Trophoblast cell (in vitro differentiated cells and primary cell): ENCODE measurements at regions not wholly inside any gene's neighbourhood (a gene's known extent, or its start where the extent isn't known, plus 50 kb on each side); places are given as distances from the start of the nearest gene placed in this dataset.
"Not testable (repeated sequence)": the region's sequence is repeated elsewhere in the genome, so short reads cannot be mapped to it uniquely, and the experiment has no call there.

Experiments used
- DNase-seq, 2 donors: peaks; one replicate each; pipeline ENCODE4 v3.0.0-alpha.2; 2016
- H2AFZ ChIP-seq: 2 replicates; pipeline ENCODE4 v1.6.1; 2013; ENCODE audit warnings: low read length, moderate library complexity, mild to moderate bottlenecking; ENCODE audit not compliant: insufficient read depth, poor library complexity
- H2AK5ac ChIP-seq: 2 replicates; pipeline ENCODE4 v1.6.1; 2013; ENCODE audit warnings: mild to moderate bottlenecking, low read length
- H2BK120ac ChIP-seq: 2 replicates; pipeline ENCODE4 v1.6.1; 2013; ENCODE audit warnings: low read length, mild to moderate bottlenecking, moderate library complexity; ENCODE audit not compliant: insufficient read depth, poor library complexity
- H2BK12ac ChIP-seq: 2 replicates; pipeline ENCODE4 v1.6.1; 2013; ENCODE audit warnings: mild to moderate bottlenecking, low read length, moderate library complexity
- H2BK5ac ChIP-seq: 2 replicates; pipeline ENCODE4 v1.6.1; 2013; ENCODE audit warnings: low read length, low read depth, moderate library complexity, mild to moderate bottlenecking; ENCODE audit not compliant: poor library complexity
- H3K14ac ChIP-seq: 2 replicates; pipeline ENCODE4 v1.6.1; 2013; ENCODE audit warnings: mild to moderate bottlenecking, low read length
- H3K18ac ChIP-seq: 2 replicates; pipeline ENCODE4 v1.6.1; 2013; ENCODE audit warnings: mild to moderate bottlenecking, low read length
- H3K23ac ChIP-seq: 2 replicates; pipeline ENCODE4 v1.6.1; 2013; ENCODE audit warnings: low read length
- H3K27ac ChIP-seq: 2 replicates; pipeline ENCODE4 v1.5.1; 2013; ENCODE audit warnings: low read depth, mild to moderate bottlenecking, inconsistent platforms, low read length, moderate library complexity
- H3K27me3 ChIP-seq: 2 replicates; pipeline ENCODE4 v1.6.1; 2013; ENCODE audit warnings: inconsistent platforms, mild to moderate bottlenecking, low read length, moderate library complexity; ENCODE audit not compliant: insufficient read depth
- H3K36me3 ChIP-seq, 2 experiments: 1 replicate in 1 of 2; 2 replicates in 1 of 2; pipeline ENCODE4 v1.6.1; 2013; ENCODE audit warnings: low read length in 2 of 2, mild to moderate bottlenecking in 2 of 2, moderate library complexity in 1 of 2; ENCODE audit not compliant: insufficient read depth in 2 of 2, control insufficient read depth in 1 of 2
- H3K4ac ChIP-seq: 2 replicates; pipeline ENCODE4 v1.6.1; 2013; ENCODE audit warnings: low read depth, mild to moderate bottlenecking, low read length, moderate library complexity
- H3K4me1 ChIP-seq, 2 experiments: 1 replicate in 1 of 2; 2 replicates in 1 of 2; pipeline ENCODE4 v1.6.1; 2013; ENCODE audit warnings: low read length in 2 of 2, mild to moderate bottlenecking in 2 of 2, moderate library complexity in 1 of 2; ENCODE audit not compliant: insufficient read depth in 2 of 2, control insufficient read depth in 1 of 2
- H3K4me2 ChIP-seq: 2 replicates; pipeline ENCODE4 v1.6.1; 2013; ENCODE audit warnings: inconsistent platforms, mild to moderate bottlenecking, low read length, moderate library complexity
- H3K4me3 ChIP-seq: 2 replicates; pipeline ENCODE4 v1.5.1; 2013; ENCODE audit warnings: mild to moderate bottlenecking, low read depth, low read length, inconsistent platforms
- H3K79me1 ChIP-seq: one replicate; pipeline ENCODE4 v1.6.1; 2013; ENCODE audit warnings: low read length
- H3K79me2 ChIP-seq: 2 replicates; pipeline ENCODE4 v1.6.1; 2013; ENCODE audit warnings: low read length, mild to moderate bottlenecking; ENCODE audit not compliant: control insufficient read depth, insufficient read depth, poor library complexity
- H3K9ac ChIP-seq: 2 replicates; pipeline ENCODE4 v1.6.1; 2013; ENCODE audit warnings: mild to moderate bottlenecking, low read length
- H3K9me3 ChIP-seq: 2 replicates; pipeline ENCODE4 v1.6.1; 2013; ENCODE audit warnings: low read depth, mild to moderate bottlenecking, control low read depth, inconsistent platforms, low read length; ENCODE audit not compliant: insufficient read depth
- H4K12ac ChIP-seq: 2 replicates; pipeline ENCODE4 v1.6.1; 2013; ENCODE audit warnings: low read depth, mild to moderate bottlenecking, low read length, moderate library complexity
- H4K8ac ChIP-seq: 2 replicates; pipeline ENCODE4 v1.6.1; 2013; ENCODE audit warnings: low read depth, mild to moderate bottlenecking, low read length, moderate library complexity
- H4K91ac ChIP-seq: one replicate; pipeline ENCODE4 v1.6.1; 2013; ENCODE audit warnings: low read depth, mild to moderate bottlenecking, low read length, moderate library complexity
- WGBS: extraction: QIAGEN DNeasy Blood & Tissue Kit; methylation state at CpG from one replicate; pipeline ENCODE4 v1.1.7; 2013; ENCODE audit warnings: missing lambda C conversion rate; ENCODE audit not compliant: insufficient read length, insufficient coverage; ENCODE audit errors: extremely low coverage; 5-methylcytosine and 5-hydroxymethylcytosine counted together

DNA sequence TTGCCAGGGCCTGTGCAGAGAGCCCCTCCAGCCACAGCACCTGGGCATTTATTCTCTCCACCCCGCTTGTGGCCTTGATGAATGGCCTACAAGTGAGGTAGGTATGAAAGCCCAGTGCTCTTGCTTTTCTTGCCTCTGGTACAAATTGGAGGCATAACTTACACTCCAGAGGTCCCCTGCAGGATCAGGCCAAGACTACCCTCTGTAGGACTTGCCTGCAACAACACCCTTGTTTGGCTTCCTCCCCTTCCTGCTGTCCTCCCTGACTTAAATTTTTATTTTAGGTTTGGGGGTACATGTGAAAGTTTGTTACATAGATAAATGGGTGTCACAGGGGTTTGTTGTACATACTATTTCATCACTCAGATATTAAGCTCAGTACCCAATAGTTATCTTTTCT is 95.7 kb downstream of the CDC42EP3 start:
- H2BK120ac ChIP-seq: no peak overlapping the region
- no peaks in the 10 kb centered on the region for H3K79me1 ChIP-seq
- WGBS: no CpG with 5 or more reads among the region's 1 CpG
- H3K4me1 ChIP-seq: peaks cover 0 to 2% of the 10 kb centered on the region in 2 experiments
- H2AK5ac ChIP-seq: no peak overlapping the region
- H3K14ac ChIP-seq: no peak overlapping the region
- H2BK5ac ChIP-seq: no peak overlapping the region
- H4K91ac ChIP-seq: no peak overlapping the region
- DNase-seq: no peak
- no peaks in the 10 kb centered on the region for H3K36me3 ChIP-seq
- H3K18ac ChIP-seq: no peak overlapping the region
- H4K8ac ChIP-seq: no peak overlapping the region
- H3K23ac ChIP-seq: no peak overlapping the region
- no peak overlapping the region for H3K4ac ChIP-seq
- no peak overlapping the region for H3K9ac ChIP-seq
- H3K9me3 ChIP-seq: no peaks in the 10 kb centered on the region
- no peak overlapping the region for H2AFZ ChIP-seq
- no peak overlapping the region for H2BK12ac ChIP-seq
- H3K4me2 ChIP-seq: no peak overlapping the region
- H3K4me3 ChIP-seq: no peak overlapping the region
- no peaks in the 10 kb centered on the region for H3K79me2 ChIP-seq
- H3K27ac ChIP-seq: no peak overlapping the region
- no peak overlapping the region for H4K12ac ChIP-seq
- no peaks in the 10 kb centered on the region for H3K27me3 ChIP-seq

DNA sequence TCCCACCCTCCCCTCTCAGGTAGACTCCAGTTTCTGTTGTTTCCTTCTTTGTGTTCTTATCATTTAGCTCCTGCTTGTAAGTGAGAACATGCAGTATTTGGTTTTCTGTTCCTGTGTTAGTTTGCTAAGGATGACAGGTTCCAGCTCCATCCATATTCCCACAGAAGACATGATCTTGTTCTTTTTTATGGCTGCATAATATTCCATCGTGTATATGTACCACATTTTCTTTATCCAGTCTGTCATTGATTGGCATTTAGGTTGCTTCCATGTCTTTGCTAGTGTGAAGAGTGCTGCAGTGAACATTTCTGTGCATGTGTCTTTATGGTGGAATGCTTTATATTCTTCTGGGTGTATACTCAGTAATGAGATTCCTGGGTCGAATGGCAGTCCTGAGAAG is 95.2 kb downstream of the CDC42EP3 start:
- not testable (repeated sequence) for H4K12ac ChIP-seq, H3K4me2 ChIP-seq, H4K91ac ChIP-seq, DNase-seq, H3K79me1 ChIP-seq, H3K4me1 ChIP-seq, H2AK5ac ChIP-seq, H3K9me3 ChIP-seq, H2BK120ac ChIP-seq, H3K9ac ChIP-seq, H3K4ac ChIP-seq, H3K18ac ChIP-seq, H3K23ac ChIP-seq, H2BK5ac ChIP-seq, H4K8ac ChIP-seq, H2AFZ ChIP-seq, H2BK12ac ChIP-seq, H3K36me3 ChIP-seq, H3K27me3 ChIP-seq, H3K79me2 ChIP-seq, H3K4me3 ChIP-seq, H3K14ac ChIP-seq, H3K27ac ChIP-seq
- WGBS: no CpG with 5 or more reads among the region's 2 CpGs

DNA sequence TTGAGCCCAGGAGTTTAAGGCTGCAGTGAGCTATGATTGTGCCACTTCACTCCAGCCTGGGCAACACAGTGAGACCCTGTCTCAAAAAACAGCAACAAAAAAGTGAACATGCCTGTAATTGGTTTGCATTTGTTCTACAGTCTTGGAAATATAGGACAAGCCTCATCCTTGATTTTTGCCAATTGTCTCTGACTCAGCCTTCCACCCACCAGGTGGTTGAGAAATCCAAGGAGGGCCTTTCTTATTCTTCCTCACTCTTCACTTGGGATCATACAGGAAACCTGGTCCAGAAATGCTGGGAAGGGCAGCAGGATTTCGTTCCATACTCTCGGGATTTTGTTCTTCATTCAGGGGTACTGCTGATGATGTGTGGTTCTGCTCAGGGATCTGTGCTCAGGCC is 94.6 kb downstream of the CDC42EP3 start:
- Histone ChIP-seq H3K27ac (no peak overlapping the region), H3K79me2 (no peaks in the 10 kb centered on the region), H2AK5ac (no peak overlapping the region), H3K4me2 (no peak overlapping the region), H3K9ac (no peak overlapping the region), H2BK120ac (no peak overlapping the region), H2BK5ac (no peak overlapping the region), H3K27me3 (no peaks in the 10 kb centered on the region), H4K91ac (no peak overlapping the region), H3K23ac (no peak overlapping the region), H3K9me3 (no peaks in the 10 kb centered on the region), H3K36me3 (no peaks in the 10 kb centered on the region), H3K4me1 (no peaks in the 10 kb centered on the region), H3K79me1 (no peaks in the 10 kb centered on the region), H4K8ac (no peak overlapping the region), H3K4ac (no peak overlapping the region), H2AFZ (no peak overlapping the region), H3K14ac (no peak overlapping the region), H3K4me3 (no peak overlapping the region), H4K12ac (no peak overlapping the region), H2BK12ac (no peak overlapping the region), H3K18ac (no peak overlapping the region)
- WGBS: no CpG with 5 or more reads among the region's 2 CpGs
- no peak for DNase-seq

DNA sequence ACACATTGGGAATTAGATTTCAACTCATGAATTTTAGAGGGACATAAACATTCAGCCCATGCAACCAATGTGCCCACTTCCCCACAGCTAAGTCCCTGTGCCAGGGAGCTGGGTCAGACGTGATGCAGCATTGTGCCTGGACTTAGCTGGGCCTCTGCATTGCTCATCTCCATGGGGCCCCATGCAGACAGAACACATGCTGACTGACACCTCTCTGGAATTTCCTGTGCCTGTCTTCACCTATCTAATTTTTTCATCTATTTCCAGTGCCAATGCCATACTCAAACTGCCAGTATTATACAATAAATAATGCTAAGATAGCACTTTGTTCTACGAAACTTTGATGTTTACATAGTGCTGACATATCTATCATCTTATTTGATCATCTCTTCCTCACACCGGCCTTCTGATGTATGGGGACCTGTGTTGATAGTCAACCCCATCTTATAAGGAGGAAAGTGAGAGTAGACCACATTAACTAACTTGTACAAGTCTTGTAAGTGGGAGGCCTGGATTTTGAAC is 92.2 kb downstream of the CDC42EP3 start:
- no peak overlapping the region for H3K9ac ChIP-seq
- no peak overlapping the region for H3K14ac ChIP-seq
- H2BK5ac ChIP-seq: no peak overlapping the region
- H3K27ac ChIP-seq: no peak overlapping the region
- H3K79me2 ChIP-seq: no peaks in the 10 kb centered on the region
- H4K8ac ChIP-seq: no peak overlapping the region
- no peaks in the 10 kb centered on the region for H3K36me3 ChIP-seq
- no peak overlapping the region for H3K4ac ChIP-seq
- no peak overlapping the region for H3K4me2 ChIP-seq
- no peak overlapping the region for H2BK12ac ChIP-seq
- H3K27me3 ChIP-seq: no peaks in the 10 kb centered on the region
- peaks cover 2 to 4% of the 10 kb centered on the region in 2 experiments for H3K4me1 ChIP-seq
- H3K4me3 ChIP-seq: no peak overlapping the region
- no peaks in the 10 kb centered on the region for H3K9me3 ChIP-seq
- no peak overlapping the region for H4K12ac ChIP-seq
- DNase-seq: no peak
- WGBS: no CpG with 5 or more reads among the region's 3 CpGs
- H3K23ac ChIP-seq: no peak overlapping the region
- H3K79me1 ChIP-seq: peaks cover 4% of the 10 kb centered on the region
- no peak overlapping the region for H2AFZ ChIP-seq
- H2AK5ac ChIP-seq: no peak overlapping the region
- H4K91ac ChIP-seq: no peak overlapping the region
- no peak overlapping the region for H3K18ac ChIP-seq
- no peak overlapping the region for H2BK120ac ChIP-seq
